H9 (cell line): ENCODE measurements at regions not wholly inside any gene's neighbourhood (a gene's known extent, or its start where the extent isn't known, plus 50 kb on each side); places are given as distances from the start of the nearest gene placed in this dataset.
A peak's percentile ranks its signal among the peaks of the same experiment; 100 is the strongest.

ENCODE experiments used
- DNase-seq: peaks from one replicate; pipeline ENCODE4 v3.0.0-alpha.2; 2017
- H2AFZ ChIP-seq: one replicate; pipeline ENCODE4 v1.6.1; 2013; ENCODE audit warnings: mild to moderate bottlenecking, low read length, control low read depth, moderate library complexity
- H2AK5ac ChIP-seq: 2 replicates; pipeline ENCODE4 v1.6.1; 2013; ENCODE audit warnings: low read length, control low read depth, mixed read lengths; ENCODE audit not compliant: insufficient read length
- H2BK120ac ChIP-seq: one replicate; pipeline ENCODE4 v1.6.1; 2013; ENCODE audit warnings: low read depth, mild to moderate bottlenecking, low read length, control low read depth, inconsistent platforms; ENCODE audit not compliant: poor library complexity, severe bottlenecking
- H2BK12ac ChIP-seq: 2 replicates; pipeline ENCODE4 v1.6.1; 2013; ENCODE audit warnings: low read length, control low read depth, mixed read lengths, low read depth; ENCODE audit not compliant: insufficient read length
- H2BK15ac ChIP-seq: 2 replicates; pipeline ENCODE4 v1.6.1; 2013; ENCODE audit warnings: low read depth, low read length, control low read depth
- H2BK20ac ChIP-seq: one replicate; pipeline ENCODE4 v1.6.1; 2013; ENCODE audit warnings: low read depth, mild to moderate bottlenecking, low read length, control low read depth, inconsistent platforms; ENCODE audit not compliant: poor library complexity, severe bottlenecking
- H2BK5ac ChIP-seq: 2 replicates; pipeline ENCODE4 v1.6.1; 2013; ENCODE audit warnings: low read length, control low read depth, mixed read lengths; ENCODE audit not compliant: insufficient read length
- H3K14ac ChIP-seq: 2 replicates; pipeline ENCODE4 v1.6.1; 2013; ENCODE audit warnings: low read length, control low read depth; ENCODE audit not compliant: insufficient read depth
- H3K18ac ChIP-seq: 2 replicates; pipeline ENCODE4 v1.6.1; 2013; ENCODE audit warnings: low read depth, mild to moderate bottlenecking, mixed read lengths, low read length, control low read depth; ENCODE audit not compliant: insufficient read length
- H3K23ac ChIP-seq: 2 replicates; pipeline ENCODE4 v1.6.1; 2013; ENCODE audit warnings: low read length, control low read depth, mixed read lengths, low read depth; ENCODE audit not compliant: insufficient read length
- H3K23me2 ChIP-seq: 2 replicates; pipeline ENCODE4 v1.6.1; 2013; ENCODE audit warnings: low read depth, mild to moderate bottlenecking, mixed read lengths, low read length, control low read depth; ENCODE audit not compliant: insufficient read length, poor library complexity, severe bottlenecking
- H3K27ac ChIP-seq: 2 replicates; pipeline ENCODE4 v1.5.1; 2013; ENCODE audit warnings: low read length, control low read depth, mixed read lengths, low read depth; ENCODE audit not compliant: insufficient read length
- H3K27me3 ChIP-seq: 2 replicates; pipeline ENCODE4 v1.6.1; 2013; ENCODE audit warnings: low read length, control low read depth, inconsistent platforms; ENCODE audit not compliant: insufficient read depth
- H3K4ac ChIP-seq: 2 replicates; pipeline ENCODE4 v1.6.1; 2013; ENCODE audit warnings: low read depth, mild to moderate bottlenecking, control low read depth, inconsistent platforms, low read length, moderate library complexity
- H3K4me1 ChIP-seq: 2 replicates; pipeline ENCODE4 v1.6.1; 2013; ENCODE audit warnings: low read length, control low read depth, inconsistent platforms; ENCODE audit not compliant: insufficient read depth
- H3K4me2 ChIP-seq: 2 replicates; pipeline ENCODE4 v1.6.1; 2013; ENCODE audit warnings: low read length, control low read depth, mixed read lengths; ENCODE audit not compliant: insufficient read length, insufficient read depth
- H3K56ac ChIP-seq: 2 replicates; pipeline ENCODE4 v1.6.1; 2013; ENCODE audit warnings: low read depth, mild to moderate bottlenecking, mixed read lengths, low read length, control low read depth; ENCODE audit not compliant: insufficient read length
- H3K79me1 ChIP-seq: 2 replicates; pipeline ENCODE4 v1.6.1; 2013; ENCODE audit warnings: low read depth, mild to moderate bottlenecking, moderate library complexity, low read length, control low read depth, inconsistent platforms; ENCODE audit not compliant: insufficient read depth, poor library complexity, severe bottlenecking
- H3K79me2 ChIP-seq: 2 replicates; pipeline ENCODE4 v1.6.1; 2013; ENCODE audit warnings: low read length, control low read depth, inconsistent platforms; ENCODE audit not compliant: insufficient read depth
- H3K9ac ChIP-seq: 2 replicates; pipeline ENCODE4 v1.6.1; 2013; ENCODE audit warnings: low read length, control low read depth, mixed read lengths; ENCODE audit not compliant: insufficient read length; ENCODE audit errors: extremely low read depth
- H3K9me3 ChIP-seq: one replicate; pipeline ENCODE4 v1.6.1; 2013; ENCODE audit warnings: low read depth, low read length, inconsistent platforms; ENCODE audit not compliant: control insufficient read depth
- H3T11ph ChIP-seq: one replicate; pipeline ENCODE4 v1.6.1; 2013; ENCODE audit warnings: mild to moderate bottlenecking, low read length, control low read depth, inconsistent platforms
- H4K20me1 ChIP-seq: one replicate; pipeline ENCODE4 v1.6.1; 2013; ENCODE audit not compliant: control insufficient read depth, insufficient read length, insufficient read depth
- H4K5ac ChIP-seq: 2 replicates; pipeline ENCODE4 v1.6.1; 2013; ENCODE audit warnings: low read depth, mild to moderate bottlenecking, mixed read lengths, low read length, control low read depth; ENCODE audit not compliant: insufficient read length
- H4K8ac ChIP-seq: replicated peaks from 2 replicates; pipeline ENCODE4 v1.6.1; 2013; ENCODE audit warnings: low read length, control low read depth, mixed read lengths, low read depth; ENCODE audit not compliant: insufficient read length
- H4K91ac ChIP-seq: 2 replicates; pipeline ENCODE4 v1.6.1; 2013; ENCODE audit warnings: low read depth, mild to moderate bottlenecking, moderate library complexity, mixed read lengths, low read length, control low read depth; ENCODE audit not compliant: insufficient read length
- H3K27ac Mint-ChIP-seq, 3 experiments: 2 replicates in 2 of 3; 3 replicates in 1 of 3; pipeline ENCODE4 v1.8.0; 2020 to 2021; ENCODE audit warnings: mixed read lengths in 3 of 3, mild to moderate bottlenecking in 1 of 3, moderate library complexity in 1 of 3
- H3K27me3 Mint-ChIP-seq: 2 replicates; pipeline ENCODE4 v1.8.0; 2021; ENCODE audit warnings: low read depth, mild to moderate bottlenecking, moderate library complexity, mixed read lengths
- H3K36me3 Mint-ChIP-seq, 3 experiments: 2 replicates in 2 of 3; 3 replicates in 1 of 3; pipeline ENCODE4 v1.8.0; 2020 to 2021; ENCODE audit warnings: low read depth in 3 of 3, mixed read lengths in 3 of 3; ENCODE audit not compliant: insufficient read depth in 1 of 3
- H3K4me1 Mint-ChIP-seq, 2 experiments: 2 replicates each; pipeline ENCODE4 v1.8.0; 2020; ENCODE audit warnings: mixed read lengths in 2 of 2
- H3K4me3 Mint-ChIP-seq, 2 experiments: 2 replicates in 1 of 2; 3 replicates in 1 of 2; pipeline ENCODE4 v1.8.0; 2020 to 2021; ENCODE audit warnings: mild to moderate bottlenecking in 2 of 2, mixed read lengths in 2 of 2, moderate library complexity in 1 of 2
- H3K9me3 Mint-ChIP-seq, 2 experiments: 2 replicates in 1 of 2; 3 replicates in 1 of 2; pipeline ENCODE4 v1.8.0; 2020; ENCODE audit warnings: mild to moderate bottlenecking in 2 of 2, mixed read lengths in 2 of 2, moderate library complexity in 1 of 2
- WGBS: extraction: QIAGEN DNeasy Blood & Tissue Kit; methylation state at CpG from one replicate; pipeline ENCODE4 v1.1.7; 2013; ENCODE audit warnings: missing lambda C conversion rate, low lambda C conversion rate, mixed read lengths; ENCODE audit not compliant: insufficient read length; ENCODE audit errors: extremely low coverage; 5-methylcytosine and 5-hydroxymethylcytosine counted together
- TF ChIP-seq, protein P1 (sequence below): fragments of 200-600 bp; sonication (generic); conservative IDR thresholded peaks from 3 replicates; pipeline ENCODE4 v1.8.0; 2021; ENCODE audit warnings: antibody characterized with exemption, mild to moderate bottlenecking

DNA sequence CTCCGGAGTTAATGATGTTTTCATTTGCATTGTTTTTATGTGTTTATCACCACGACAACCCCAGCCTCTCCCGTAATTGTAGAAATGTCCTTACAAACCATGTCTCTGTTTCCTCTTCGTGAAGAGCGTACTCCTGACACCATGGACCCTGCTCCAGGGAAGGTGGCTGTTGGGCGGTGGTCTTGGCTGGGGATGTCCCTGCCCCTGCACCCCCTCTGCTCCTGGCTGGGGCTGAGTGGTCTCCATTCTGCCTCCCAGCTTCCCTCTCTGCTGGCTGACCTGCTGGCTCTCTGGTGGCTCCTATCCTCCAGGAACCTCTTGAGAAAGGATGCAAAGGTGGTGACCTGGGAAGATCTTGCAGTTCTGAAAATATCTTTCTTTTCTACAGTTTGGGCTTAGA lies 81.1 kb downstream of the ASB1 start:
- Histone ChIP-seq H3K9me3 (no peaks in the 10 kb centered on the region), H3K14ac (0 out of 2 replicates have a peak overlapping the region, but pooled peaks have one; percentile 44), H4K5ac (no peak overlapping the region), H3K4me2 (no peak overlapping the region), H3K23ac (no peak overlapping the region), H3K4me1 (no peaks in the 10 kb centered on the region; the same call in 1 of the 2 replicates), H4K91ac (no peak overlapping the region), H2AFZ (no peak overlapping the region), H2BK12ac (no peak overlapping the region), H3K4ac (no peak overlapping the region), H3T11ph (no peak overlapping the region), H2BK20ac (no peak overlapping the region), H3K79me2 (no peaks in the 10 kb centered on the region), H2BK15ac (no peak overlapping the region), H3K9ac (no peak overlapping the region), H2AK5ac (no peak overlapping the region), H3K27ac (no peak overlapping the region), H3K23me2 (no peaks in the 10 kb centered on the region), H3K56ac (no peak overlapping the region), H4K8ac (no peak overlapping the region), H2BK5ac (no peak overlapping the region), H4K20me1 (no peaks in the 10 kb centered on the region), H3K18ac (no peak overlapping the region), H3K27me3 (no peaks in the 10 kb centered on the region), H3K79me1 (no peaks in the 10 kb centered on the region), H2BK120ac (no peak overlapping the region)
- Mint-ChIP-seq H3K4me1 (peaks cover 36 to 56% of the 10 kb centered on the region in 2 experiments), H3K27ac (no peak overlapping the region), H3K36me3 (peaks cover 3 to 8% (median 5%) of the 10 kb centered on the region in 3 experiments; a peak in 5 of 7 replicates), H3K9me3 (peaks cover 9% of the 10 kb centered on the region in 2 experiments), H3K27me3 (peaks cover 17% of the 10 kb centered on the region), H3K4me3 (no peak overlapping the region)
- DNase-seq, result no peak
- WGBS, result no CpG with 5 or more reads among the region's 6 CpGs
- TF ChIP-seq, protein P1, sequence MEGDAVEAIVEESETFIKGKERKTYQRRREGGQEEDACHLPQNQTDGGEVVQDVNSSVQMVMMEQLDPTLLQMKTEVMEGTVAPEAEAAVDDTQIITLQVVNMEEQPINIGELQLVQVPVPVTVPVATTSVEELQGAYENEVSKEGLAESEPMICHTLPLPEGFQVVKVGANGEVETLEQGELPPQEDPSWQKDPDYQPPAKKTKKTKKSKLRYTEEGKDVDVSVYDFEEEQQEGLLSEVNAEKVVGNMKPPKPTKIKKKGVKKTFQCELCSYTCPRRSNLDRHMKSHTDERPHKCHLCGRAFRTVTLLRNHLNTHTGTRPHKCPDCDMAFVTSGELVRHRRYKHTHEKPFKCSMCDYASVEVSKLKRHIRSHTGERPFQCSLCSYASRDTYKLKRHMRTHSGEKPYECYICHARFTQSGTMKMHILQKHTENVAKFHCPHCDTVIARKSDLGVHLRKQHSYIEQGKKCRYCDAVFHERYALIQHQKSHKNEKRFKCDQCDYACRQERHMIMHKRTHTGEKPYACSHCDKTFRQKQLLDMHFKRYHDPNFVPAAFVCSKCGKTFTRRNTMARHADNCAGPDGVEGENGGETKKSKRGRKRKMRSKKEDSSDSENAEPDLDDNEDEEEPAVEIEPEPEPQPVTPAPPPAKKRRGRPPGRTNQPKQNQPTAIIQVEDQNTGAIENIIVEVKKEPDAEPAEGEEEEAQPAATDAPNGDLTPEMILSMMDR, result no peak
